ENCODE measurements at regions not wholly inside any gene's neighbourhood (a gene's known extent, or its start where the extent isn't known, plus 50 kb on each side); places are given as distances from the start of the nearest gene placed in this dataset.

- H3K9me3 ChIP-seq, result peaks cover 7% of the 10 kb centered on the region
- H3K27ac ChIP-seq, result no peak overlapping the region
- no peaks in the 10 kb centered on the region for H3K27me3 ChIP-seq (replicated peaks; ENCODE audit: insufficient read depth)
- no peaks in the 10 kb centered on the region for H3K36me3 ChIP-seq
- no peak overlapping the region for H3K4me3 ChIP-seq
- TF ChIP-seq, protein P1, sequence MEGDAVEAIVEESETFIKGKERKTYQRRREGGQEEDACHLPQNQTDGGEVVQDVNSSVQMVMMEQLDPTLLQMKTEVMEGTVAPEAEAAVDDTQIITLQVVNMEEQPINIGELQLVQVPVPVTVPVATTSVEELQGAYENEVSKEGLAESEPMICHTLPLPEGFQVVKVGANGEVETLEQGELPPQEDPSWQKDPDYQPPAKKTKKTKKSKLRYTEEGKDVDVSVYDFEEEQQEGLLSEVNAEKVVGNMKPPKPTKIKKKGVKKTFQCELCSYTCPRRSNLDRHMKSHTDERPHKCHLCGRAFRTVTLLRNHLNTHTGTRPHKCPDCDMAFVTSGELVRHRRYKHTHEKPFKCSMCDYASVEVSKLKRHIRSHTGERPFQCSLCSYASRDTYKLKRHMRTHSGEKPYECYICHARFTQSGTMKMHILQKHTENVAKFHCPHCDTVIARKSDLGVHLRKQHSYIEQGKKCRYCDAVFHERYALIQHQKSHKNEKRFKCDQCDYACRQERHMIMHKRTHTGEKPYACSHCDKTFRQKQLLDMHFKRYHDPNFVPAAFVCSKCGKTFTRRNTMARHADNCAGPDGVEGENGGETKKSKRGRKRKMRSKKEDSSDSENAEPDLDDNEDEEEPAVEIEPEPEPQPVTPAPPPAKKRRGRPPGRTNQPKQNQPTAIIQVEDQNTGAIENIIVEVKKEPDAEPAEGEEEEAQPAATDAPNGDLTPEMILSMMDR (IDR thresholded peaks at IDR 0.05), result no peak
- H3K4me1 ChIP-seq (ENCODE audit: control insufficient read depth in 1 of 2, low read depth in 2 of 2), result no peaks in the 10 kb centered on the region
- DNase-seq (ENCODE audit: low spot score), result no peak
- no peak for ATAC-seq (ENCODE audit: insufficient number of reproducible peaks, low FRiP score, low read depth)
These were observed 507.2 kb downstream of the TBC1D22A start for GRCh38 chr22:47269516-47270088.

GRCh38 chr22:47267513-47268282, 505.2 kb downstream of the TBC1D22A start:
- DNase-seq (ENCODE audit: low spot score) (no peak), ATAC-seq (ENCODE audit: insufficient number of reproducible peaks, low FRiP score, low read depth) (no peak)
- no peaks in the 10 kb centered on the region for H3K4me1 ChIP-seq (ENCODE audit: control insufficient read depth in 1 of 2, low read depth in 2 of 2)
- no peak overlapping the region for H3K4me3 ChIP-seq
- TF ChIP-seq, protein P1 (IDR thresholded peaks at IDR 0.05), result no peak
- no peak overlapping the region for H3K27ac ChIP-seq
- peaks cover 7% of the 10 kb centered on the region for H3K9me3 ChIP-seq
- no peaks in the 10 kb centered on the region for H3K27me3 ChIP-seq (replicated peaks; ENCODE audit: insufficient read depth)
- H3K36me3 ChIP-seq, result no peaks in the 10 kb centered on the region

DNA sequence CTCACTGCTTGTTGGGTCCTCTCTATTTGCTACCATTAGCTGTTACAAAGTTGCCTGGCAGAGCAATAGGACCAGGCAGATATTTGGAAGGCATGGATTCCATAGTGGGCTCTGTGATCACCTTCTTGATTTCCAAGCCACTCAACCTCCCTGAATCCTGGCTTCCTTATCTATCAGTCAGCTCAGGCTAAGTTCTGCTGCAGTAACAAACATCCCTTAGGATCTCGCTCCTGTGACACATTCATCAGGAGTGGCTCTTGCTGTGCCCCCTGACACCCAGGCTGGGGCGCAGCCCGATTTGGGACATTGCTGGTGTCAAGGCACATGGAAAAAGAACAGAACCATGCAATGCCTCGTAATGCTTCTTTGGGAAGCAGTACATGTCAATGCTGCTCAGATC, 503.9 kb downstream of the TBC1D22A start:
- Histone ChIP-seq H3K27me3 (replicated peaks; ENCODE audit: insufficient read depth) (no peaks in the 10 kb centered on the region), H3K4me1 (ENCODE audit: control insufficient read depth in 1 of 2, low read depth in 2 of 2) (no peaks in the 10 kb centered on the region), H3K27ac (no peak overlapping the region), H3K36me3 (no peaks in the 10 kb centered on the region), H3K9me3 (peaks cover 7% of the 10 kb centered on the region), H3K4me3 (no peak overlapping the region)
- DNase-seq (ENCODE audit: low spot score) (no peak), ATAC-seq (ENCODE audit: insufficient number of reproducible peaks, low FRiP score, low read depth) (no peak)
- TF ChIP-seq, protein P1 (IDR thresholded peaks at IDR 0.05), result no peak

GRCh38 chr22:47260551-47260950, 498.1 kb downstream of the TBC1D22A start:
- H3K4me1 ChIP-seq (ENCODE audit: control insufficient read depth in 1 of 2, low read depth in 2 of 2), result no peaks in the 10 kb centered on the region
- H3K36me3 ChIP-seq, result no peaks in the 10 kb centered on the region
- no peaks in the 10 kb centered on the region for H3K27me3 ChIP-seq (replicated peaks; ENCODE audit: insufficient read depth)
- no peak overlapping the region for H3K27ac ChIP-seq
- H3K9me3 ChIP-seq, result no peaks in the 10 kb centered on the region
- TF ChIP-seq, protein P1 (IDR thresholded peaks at IDR 0.05), result no peak
- ATAC-seq (ENCODE audit: insufficient number of reproducible peaks, low FRiP score, low read depth), result no peak
- no peak for DNase-seq (ENCODE audit: low spot score)
- H3K4me3 ChIP-seq, result no peak overlapping the region

GRCh38 chr22:47259990-47260389, 497.5 kb downstream of the TBC1D22A start:
- DNase-seq (ENCODE audit: low spot score) (no peak), ATAC-seq (ENCODE audit: insufficient number of reproducible peaks, low FRiP score, low read depth) (no peak)
- no peak overlapping the region for H3K4me3 ChIP-seq
- H3K9me3 ChIP-seq, result no peaks in the 10 kb centered on the region
- H3K27ac ChIP-seq, result no peak overlapping the region
- TF ChIP-seq, protein P1 (IDR thresholded peaks at IDR 0.05), result no peak
- H3K36me3 ChIP-seq, result no peaks in the 10 kb centered on the region
- H3K27me3 ChIP-seq (replicated peaks; ENCODE audit: insufficient read depth), result no peaks in the 10 kb centered on the region
- no peaks in the 10 kb centered on the region for H3K4me1 ChIP-seq (ENCODE audit: control insufficient read depth in 1 of 2, low read depth in 2 of 2)
